Uterus (tissue), 3 donors: ENCODE measurements at regions not wholly inside any gene's neighbourhood (a gene's known extent, or its start where the extent isn't known, plus 50 kb on each side); places are given as distances from the start of the nearest gene placed in this dataset.

Experiments used
- DNase-seq, 2 donors: peaks; one replicate each; pipeline ENCODE4 v3.0.0-alpha.2; 2019 to 2020
- H3K27ac ChIP-seq, 2 donors: fragments of 200-600 bp; sonication (generic); 1 replicate in 1 of 2; 2 replicates in 1 of 2; pipeline ENCODE4 v1.5.1; 2016 to 2018
- H3K27me3 ChIP-seq, 2 donors: fragments of 200-600 bp; sonication (generic); one replicate each; pipeline ENCODE4 v1.5.1; 2018 to 2019; ENCODE audit warnings: control low read depth in 1 of 2
- H3K36me3 ChIP-seq, 2 donors: fragments of 200-600 bp; sonication (generic); one replicate each; pipeline ENCODE4 v1.5.1; 2019; ENCODE audit warnings: control low read depth in 1 of 2
- H3K4me1 ChIP-seq, 2 donors: fragments of 200-600 bp; sonication (generic); one replicate each; pipeline ENCODE4 v1.5.1; 2018 to 2019; ENCODE audit warnings: control low read depth in 1 of 2
- H3K4me3 ChIP-seq, 2 donors: fragments of 200-600 bp; sonication (generic); 1 replicate in 1 of 2; 2 replicates in 1 of 2; pipeline ENCODE4 v1.5.1; 2018 to 2019; ENCODE audit warnings: mild to moderate bottlenecking in 1 of 2
- H3K9me3 ChIP-seq, 2 donors: fragments of 200-600 bp; sonication (generic); one replicate each; pipeline ENCODE4 v1.5.1; 2019; ENCODE audit warnings: control low read depth in 1 of 2
- CTCF ChIP-seq, 4 experiments: fragments of 200-600 bp in 2 of 4; fragments of 450-650 bp in 2 of 4; sonication (generic) in 2 of 4; IDR thresholded peaks; one replicate each; pipeline ENCODE4 v1.5.1; 2016 to 2019; ENCODE audit warnings: antibody characterized with exemption in 4 of 4, mild to moderate bottlenecking in 2 of 4, moderate library complexity in 1 of 4
- POLR2A ChIP-seq, 2 donors: fragments of 450-650 bp; IDR thresholded peaks; one replicate each; pipeline ENCODE4 v1.6.1; 2016; ENCODE audit warnings: antibody characterized with exemption in 2 of 2, mild to moderate bottlenecking in 1 of 2, moderate library complexity in 1 of 2
- intact Hi-C: fragments of 100-400 bp; cut with DNase I; formaldehyde crosslinking; loops from one replicate; pipeline ENCODE4 v1.15.1; 2023; ENCODE audit warnings: low total_unique reads
- donor health status: DM: yes; HTN: yes; CAD: no.

DNA sequence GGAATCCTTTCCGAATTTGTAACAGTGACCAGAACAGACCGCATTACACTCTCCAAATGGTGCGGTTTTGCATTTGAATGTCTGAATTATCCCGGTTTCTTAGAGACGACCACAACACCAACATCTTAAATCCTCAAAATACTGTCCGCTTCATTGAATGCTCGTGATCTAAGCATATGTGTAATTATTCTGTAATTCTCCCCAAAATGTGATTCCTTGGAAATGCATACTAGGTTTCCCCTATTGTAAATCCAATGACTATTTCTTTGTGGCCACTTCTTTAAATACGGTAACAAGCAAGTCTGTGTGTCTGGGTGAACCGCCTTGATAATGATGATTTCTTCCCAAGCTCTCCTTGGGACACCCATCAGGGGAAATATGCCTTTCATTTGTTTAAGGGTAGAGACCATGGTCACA, 87.3 kb upstream of the DBX1 start:
- H3K9me3 ChIP-seq = no peaks in the 10 kb centered on the region
- intact Hi-C loops = no loop called here
- H3K4me3 ChIP-seq = no peak overlapping the region

GRCh38 chr11:20243974-20244373, 83.7 kb upstream of the DBX1 start:
- Histone ChIP-seq H3K4me3 (no peak overlapping the region), H3K9me3 (no peaks in the 10 kb centered on the region), H3K36me3 (no peaks in the 10 kb centered on the region), H3K4me1 (no peaks in the 10 kb centered on the region), H3K27me3 (no peaks in the 10 kb centered on the region), H3K27ac (no peak overlapping the region)
- intact Hi-C loops = no loop called here
- DNase-seq = no peak
- TF ChIP-seq POLR2A (IDR thresholded peaks at IDR 0.05) (no peak), CTCF (IDR thresholded peaks at IDR 0.05) (no peak)

More for the DNA sequence above, 87.3 kb upstream of the DBX1 start:
- Histone ChIP-seq H3K36me3 (no peaks in the 10 kb centered on the region), H3K27ac (no peak overlapping the region), H3K4me1 (peaks cover 0 to 4% of the 10 kb centered on the region in 2 donors), H3K27me3 (no peaks in the 10 kb centered on the region)
- no peak for DNase-seq
- no peak for TF ChIP-seq POLR2A (IDR thresholded peaks at IDR 0.05)

DNA sequence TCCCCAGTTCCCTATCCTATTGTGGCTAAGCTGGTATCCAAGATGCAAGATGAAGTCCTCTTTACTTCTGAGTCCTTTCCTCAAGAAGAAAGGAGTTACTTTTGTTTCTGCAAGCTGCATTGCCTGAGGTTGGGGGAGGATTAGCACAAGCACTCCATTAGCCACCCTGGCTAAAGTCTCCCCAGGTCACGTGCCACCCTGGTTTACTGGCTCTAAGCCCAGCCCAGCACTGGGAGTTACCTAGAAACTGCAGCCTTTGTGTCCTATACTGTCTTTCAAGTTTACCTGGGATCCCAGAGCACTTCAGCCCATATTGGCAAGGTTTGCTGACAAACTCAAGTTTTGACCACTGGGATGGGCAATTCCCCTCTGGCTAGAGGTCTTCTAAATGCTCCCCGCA, 78.4 kb upstream of the DBX1 start:
- H3K9me3 ChIP-seq = no peaks in the 10 kb centered on the region
- no peak for DNase-seq
- H3K27ac ChIP-seq = no peak overlapping the region
- no peaks in the 10 kb centered on the region for H3K4me1 ChIP-seq
- TF ChIP-seq CTCF (IDR thresholded peaks at IDR 0.05) (no peak), POLR2A (IDR thresholded peaks at IDR 0.05) (no peak)
- H3K36me3 ChIP-seq = no peaks in the 10 kb centered on the region
- H3K4me3 ChIP-seq = no peak overlapping the region
- intact Hi-C loops = no loop called here
- H3K27me3 ChIP-seq = no peaks in the 10 kb centered on the region

DNA sequence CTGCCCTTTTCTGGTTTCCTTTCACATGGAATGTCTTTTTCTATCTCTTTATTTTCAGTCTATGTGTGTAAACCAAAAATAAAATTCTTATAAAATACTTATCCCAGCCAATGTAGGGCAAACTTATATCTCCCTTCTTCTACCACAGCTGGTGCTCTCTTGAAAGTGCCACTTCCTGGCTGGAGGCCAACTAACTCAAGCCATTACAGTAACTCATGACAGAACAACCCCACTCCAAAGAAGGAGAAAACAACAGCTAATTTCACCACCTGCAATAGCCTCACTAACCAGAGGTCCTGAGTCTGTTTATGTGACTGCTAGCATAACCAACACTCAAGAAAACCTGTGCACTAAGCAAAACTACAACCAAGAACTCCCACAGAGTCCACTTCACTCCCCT, 74.9 kb upstream of the DBX1 start:
- intact Hi-C loops = no loop called here
- no peak overlapping the region for H3K4me3 ChIP-seq
- TF ChIP-seq CTCF (IDR thresholded peaks at IDR 0.05) (no peak), POLR2A (IDR thresholded peaks at IDR 0.05) (no peak)

GRCh38 chr11:20227631-20228030, 67.4 kb upstream of the DBX1 start:
- Histone ChIP-seq H3K27me3 (no peaks in the 10 kb centered on the region), H3K4me3 (no peak overlapping the region), H3K9me3 (no peaks in the 10 kb centered on the region), H3K4me1 (no peaks in the 10 kb centered on the region), H3K27ac (no peak overlapping the region), H3K36me3 (no peaks in the 10 kb centered on the region)
- no peak for DNase-seq
- TF ChIP-seq CTCF (IDR thresholded peaks at IDR 0.05) (no peak), POLR2A (IDR thresholded peaks at IDR 0.05) (no peak)
- intact Hi-C loops = no loop called here

More for the DNA sequence above, 74.9 kb upstream of the DBX1 start:
- Histone ChIP-seq H3K9me3 (no peaks in the 10 kb centered on the region), H3K27ac (no peak overlapping the region), H3K27me3 (no peaks in the 10 kb centered on the region), H3K4me1 (no peaks in the 10 kb centered on the region), H3K36me3 (no peaks in the 10 kb centered on the region)
- no peak for DNase-seq

- intact Hi-C loops = no loop called here
- Histone ChIP-seq H3K4me3 (no peak overlapping the region), H3K27me3 (no peaks in the 10 kb centered on the region), H3K4me1 (no peaks in the 10 kb centered on the region), H3K27ac (no peak overlapping the region), H3K36me3 (no peaks in the 10 kb centered on the region), H3K9me3 (no peaks in the 10 kb centered on the region)
- no peak for DNase-seq
- TF ChIP-seq POLR2A (IDR thresholded peaks at IDR 0.05) = no peak
- TF ChIP-seq CTCF (IDR thresholded peaks at IDR 0.05) = no peak
These were observed 66.7 kb upstream of the DBX1 start for GRCh38 chr11:20226933-20227332.
